ENCODE measurements at regions not wholly inside any gene's neighbourhood (a gene's known extent, or its start where the extent isn't known, plus 50 kb on each side); places are given as distances from the start of the nearest gene placed in this dataset.

DNA sequence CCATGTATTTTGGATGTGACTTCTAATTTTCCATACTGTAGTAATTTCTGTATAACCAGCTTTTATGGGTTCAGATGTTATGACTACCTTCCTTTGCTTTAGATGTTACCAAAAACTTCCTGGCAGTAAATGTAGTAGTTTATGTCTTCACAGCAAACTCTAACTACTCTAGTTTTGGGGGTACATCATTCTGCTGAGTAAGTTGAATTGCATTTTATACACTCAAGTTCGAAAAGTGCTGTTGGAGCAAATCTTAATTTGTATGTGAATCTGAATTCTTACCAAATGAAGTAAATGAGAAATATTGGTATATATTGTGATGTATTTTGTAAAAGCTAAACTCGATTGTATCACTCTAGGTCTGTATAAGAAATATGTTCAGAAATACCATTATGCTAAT, 728.3 kb upstream of the CDH8 start:
- intact Hi-C loops (cut with DNase I; ENCODE audit: low total_unique reads), result no loop called here

DNA sequence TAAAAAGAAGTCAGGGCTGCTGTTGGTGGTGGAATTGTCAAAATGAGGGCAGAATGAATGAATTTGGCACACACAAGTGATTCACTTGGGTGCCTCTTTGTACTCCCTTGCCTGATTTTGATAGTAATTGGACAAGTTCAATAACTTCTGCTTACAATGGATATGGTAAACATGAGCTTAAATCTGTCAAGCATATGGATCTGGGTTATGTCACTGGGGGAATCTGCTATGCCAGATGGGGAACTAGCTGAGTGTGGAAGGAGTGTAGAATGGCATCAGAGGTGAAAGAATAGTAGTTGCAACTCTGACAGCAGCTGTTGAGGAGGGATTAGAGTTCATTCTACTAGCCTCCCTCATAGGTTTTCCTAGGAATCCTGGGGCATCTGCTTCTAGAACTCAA, 724.2 kb upstream of the CDH8 start:
- H3K27ac ChIP-seq, result no peak overlapping the region
- no peaks in the 10 kb centered on the region for H3K36me3 ChIP-seq (ENCODE audit: low read depth, missing control alignments)
- DNase-seq, result no peak
- intact Hi-C loops (cut with DNase I; ENCODE audit: low total_unique reads), result no loop called here
- no peaks in the 10 kb centered on the region for H3K9me3 ChIP-seq
- no peaks in the 10 kb centered on the region for H3K4me1 ChIP-seq
- H3K4me3 ChIP-seq, result no peak overlapping the region
- TF ChIP-seq, protein P1, sequence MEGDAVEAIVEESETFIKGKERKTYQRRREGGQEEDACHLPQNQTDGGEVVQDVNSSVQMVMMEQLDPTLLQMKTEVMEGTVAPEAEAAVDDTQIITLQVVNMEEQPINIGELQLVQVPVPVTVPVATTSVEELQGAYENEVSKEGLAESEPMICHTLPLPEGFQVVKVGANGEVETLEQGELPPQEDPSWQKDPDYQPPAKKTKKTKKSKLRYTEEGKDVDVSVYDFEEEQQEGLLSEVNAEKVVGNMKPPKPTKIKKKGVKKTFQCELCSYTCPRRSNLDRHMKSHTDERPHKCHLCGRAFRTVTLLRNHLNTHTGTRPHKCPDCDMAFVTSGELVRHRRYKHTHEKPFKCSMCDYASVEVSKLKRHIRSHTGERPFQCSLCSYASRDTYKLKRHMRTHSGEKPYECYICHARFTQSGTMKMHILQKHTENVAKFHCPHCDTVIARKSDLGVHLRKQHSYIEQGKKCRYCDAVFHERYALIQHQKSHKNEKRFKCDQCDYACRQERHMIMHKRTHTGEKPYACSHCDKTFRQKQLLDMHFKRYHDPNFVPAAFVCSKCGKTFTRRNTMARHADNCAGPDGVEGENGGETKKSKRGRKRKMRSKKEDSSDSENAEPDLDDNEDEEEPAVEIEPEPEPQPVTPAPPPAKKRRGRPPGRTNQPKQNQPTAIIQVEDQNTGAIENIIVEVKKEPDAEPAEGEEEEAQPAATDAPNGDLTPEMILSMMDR (IDR thresholded peaks at IDR 0.05), result no peak
- TF ChIP-seq POLR2A (IDR thresholded peaks at IDR 0.05), result no peak
- H3K27me3 ChIP-seq, result no peaks in the 10 kb centered on the region

More for the DNA sequence above, 728.3 kb upstream of the CDH8 start:
- H3K9me3 ChIP-seq, result no peaks in the 10 kb centered on the region
- H3K27me3 ChIP-seq, result no peaks in the 10 kb centered on the region
- H3K4me1 ChIP-seq, result no peaks in the 10 kb centered on the region
- no peaks in the 10 kb centered on the region for H3K36me3 ChIP-seq (ENCODE audit: low read depth, missing control alignments)
- no peak overlapping the region for H3K27ac ChIP-seq
- H3K4me3 ChIP-seq, result no peak overlapping the region
- WGBS, 2 donors, result 85 to 94% methylated on average over 2 of the region's 2 CpGs
- TF ChIP-seq POLR2A (IDR thresholded peaks at IDR 0.05), result no peak
- TF ChIP-seq, protein P1 (IDR thresholded peaks at IDR 0.05), result no peak
- DNase-seq, result no peak

DNA sequence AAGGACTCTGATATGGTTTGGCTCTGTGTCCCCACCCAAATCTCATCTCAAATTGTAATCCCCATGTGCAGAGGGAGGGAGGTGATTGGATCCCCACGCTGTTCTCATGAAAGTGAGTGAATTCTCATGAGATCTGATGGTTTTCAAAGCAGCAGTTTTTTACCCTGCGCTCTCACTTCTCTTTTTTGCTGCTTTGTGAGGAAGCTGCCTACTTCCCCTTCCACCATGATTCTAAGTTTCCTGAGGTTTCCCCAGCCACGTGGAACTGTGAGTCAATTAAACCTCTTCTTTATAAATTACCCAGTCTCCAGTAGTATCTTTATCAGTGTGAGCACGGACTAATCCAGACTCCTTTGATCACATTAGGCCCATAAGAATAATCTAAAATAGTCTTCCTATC, 719.7 kb upstream of the CDH8 start:
- 79 to 80% methylated on average over 4 of the region's 4 CpGs for WGBS, 2 donors
- intact Hi-C loops (cut with DNase I; ENCODE audit: low total_unique reads), result no loop called here
- no peak for TF ChIP-seq POLR2A (IDR thresholded peaks at IDR 0.05)
- TF ChIP-seq, protein P1 (IDR thresholded peaks at IDR 0.05), result no peak

DNA sequence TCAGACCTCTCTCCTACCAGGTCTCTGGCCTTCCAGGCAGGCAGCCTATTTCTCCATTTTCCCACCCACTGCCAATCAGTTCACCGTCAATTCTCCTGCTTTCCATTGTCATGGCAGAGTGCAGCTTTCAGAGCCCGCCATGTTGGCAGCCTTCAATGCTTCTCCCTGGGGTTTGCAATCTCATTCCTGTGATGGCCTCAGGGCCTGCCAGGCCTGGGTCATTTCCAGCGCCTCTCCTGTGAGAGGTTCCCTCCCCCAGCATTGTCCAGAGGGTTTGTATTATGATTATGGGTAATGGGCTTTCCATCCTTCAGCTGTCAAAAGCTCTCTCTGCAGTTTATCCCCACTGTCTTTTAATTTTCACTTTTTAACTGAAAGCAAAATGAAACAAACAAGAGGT, 716.6 kb upstream of the CDH8 start:
- no peak for TF ChIP-seq POLR2A (IDR thresholded peaks at IDR 0.05)
- WGBS, 2 donors, result 89 to 94% methylated on average over 3 of the region's 3 CpGs

More for the DNA sequence above, 719.7 kb upstream of the CDH8 start:
- Histone ChIP-seq H3K4me1 (no peaks in the 10 kb centered on the region), H3K4me3 (no peak overlapping the region), H3K36me3 (ENCODE audit: low read depth, missing control alignments) (no peaks in the 10 kb centered on the region), H3K27ac (no peak overlapping the region), H3K9me3 (no peaks in the 10 kb centered on the region), H3K27me3 (no peaks in the 10 kb centered on the region)
- no peak for DNase-seq

DNA sequence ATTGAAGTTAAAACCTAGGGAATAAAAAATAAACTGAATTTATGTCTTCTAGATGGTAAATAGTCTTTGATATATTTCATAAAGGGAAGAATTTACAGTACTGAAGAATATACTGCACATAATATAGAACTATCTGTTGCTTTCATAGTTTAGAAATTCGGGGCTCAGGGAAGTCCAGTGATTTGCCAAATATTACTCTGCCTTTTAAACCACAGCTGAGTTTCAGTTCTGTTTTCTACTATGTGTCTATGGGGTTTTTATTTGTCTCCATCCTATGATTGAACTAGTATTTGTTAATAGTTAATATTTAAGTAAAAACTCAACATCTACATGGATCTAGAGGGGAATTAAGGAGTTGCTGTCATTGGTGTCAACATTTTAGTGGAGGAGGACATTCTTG, 715.0 kb upstream of the CDH8 start:
- Histone ChIP-seq H3K36me3 (ENCODE audit: low read depth, missing control alignments) (no peaks in the 10 kb centered on the region), H3K27me3 (no peaks in the 10 kb centered on the region), H3K4me1 (no peaks in the 10 kb centered on the region), H3K4me3 (no peak overlapping the region), H3K9me3 (no peaks in the 10 kb centered on the region), H3K27ac (no peak overlapping the region)
- intact Hi-C loops (cut with DNase I; ENCODE audit: low total_unique reads), result no loop called here
- DNase-seq, result no peak
- TF ChIP-seq POLR2A (IDR thresholded peaks at IDR 0.05), result no peak
- TF ChIP-seq, protein P1 (IDR thresholded peaks at IDR 0.05), result no peak
- 80 to 97% methylated on average over 1 of the region's 1 CpG for WGBS, 2 donors

More for the DNA sequence above, 716.6 kb upstream of the CDH8 start:
- no peak overlapping the region for H3K27ac ChIP-seq
- H3K27me3 ChIP-seq, result no peaks in the 10 kb centered on the region
- DNase-seq, result no peak
- no peak overlapping the region for H3K4me3 ChIP-seq
- H3K4me1 ChIP-seq, result no peaks in the 10 kb centered on the region
- no peaks in the 10 kb centered on the region for H3K9me3 ChIP-seq
- no peaks in the 10 kb centered on the region for H3K36me3 ChIP-seq (ENCODE audit: low read depth, missing control alignments)
- intact Hi-C loops (cut with DNase I; ENCODE audit: low total_unique reads), result no loop called here

Data from testis (tissue), 2 donors.